SK-N-SH (cell line): ENCODE measurements at regions not wholly inside any gene's neighbourhood (a gene's known extent, or its start where the extent isn't known, plus 50 kb on each side); places are given as distances from the start of the nearest gene placed in this dataset.

Experiments
- CTCF ChIA-PET: fragments of 300-600, 350-600 bp; formaldehyde crosslinking; extraction: SDS; loops from one replicate; lab custom pipeline; 2021; lab: Yijun Ruan, JAX
- POLR2A ChIA-PET: fragments of 350-600 bp; sonication (Branson Sonifier 250); formaldehyde crosslinking; extraction: SDS; loops from one replicate; lab custom pipeline; 2020; ENCODE audit warnings: antibody characterized with exemption, inconsistent platforms; lab: Yijun Ruan, JAX
- DNase-seq: peaks from one replicate; pipeline ENCODE4 v3.0.0; 2012
- H2AFZ ChIP-seq: fragments of 200-600 bp; sonication (generic); 2 replicates; pipeline ENCODE4 v1.8.1; 2016; ENCODE audit warnings: antibody characterized with exemption, mild to moderate bottlenecking, low read depth
- H3F3A ChIP-seq: fragments of 200-600 bp; sonication (generic); replicated peaks from 2 replicates; pipeline ENCODE3; 2016; ENCODE audit warnings: antibody characterized with exemption, mild to moderate bottlenecking; ENCODE audit not compliant: insufficient read depth
- H3K27ac ChIP-seq, 2 experiments: fragments of 200-500 bp in 1 of 2; fragments of 200-600 bp in 1 of 2; sonication (Bioruptor generic) in 1 of 2; sonication (generic), shearing (Covaris generic) in 1 of 2; 2 replicates each; pipeline versions ENCODE4 v1.5.1 to v1.6.1; 2014 to 2016; ENCODE audit warnings: low read depth in 2 of 2, inconsistent platforms in 1 of 2, low read length in 1 of 2, mild to moderate bottlenecking in 1 of 2, mixed read lengths in 1 of 2
- H3K27me3 ChIP-seq: fragments of 200-600 bp; sonication (generic), shearing (Covaris generic); 2 replicates; pipeline ENCODE4 v1.6.1; 2016; ENCODE audit warnings: mixed run types; ENCODE audit not compliant: insufficient read depth
- H3K36me3 ChIP-seq, 2 experiments: fragments of 200-500 bp in 1 of 2; fragments of 200-600 bp in 1 of 2; sonication (Bioruptor generic) in 1 of 2; sonication (generic) in 1 of 2; replicated peaks in 1 of 2; 2 replicates each; pipeline versions ENCODE3 to v1.5.1; 2014 to 2016; ENCODE audit warnings: low read length in 1 of 2, mild to moderate bottlenecking in 1 of 2; ENCODE audit not compliant: insufficient read depth in 2 of 2, control insufficient read depth in 1 of 2
- H3K4me1 ChIP-seq, 2 experiments: fragments of 200-500 bp in 1 of 2; fragments of 200-600 bp in 1 of 2; sonication (Bioruptor generic) in 1 of 2; sonication (generic), shearing (Covaris generic) in 1 of 2; 2 replicates each; pipeline versions ENCODE4 v1.5.1 to v1.6.1; 2014 to 2016; ENCODE audit warnings: low read depth in 1 of 2, low read length in 1 of 2, mixed run types in 1 of 2; ENCODE audit not compliant: insufficient read depth in 2 of 2, control insufficient read depth in 1 of 2
- H3K4me2 ChIP-seq: fragments of 200-600 bp; sonication (generic), shearing (Covaris generic); 2 replicates; pipeline ENCODE4 v1.6.1; 2017; ENCODE audit warnings: mixed run types
- H3K4me3 ChIP-seq, 2 experiments: fragments of 200-500 bp in 1 of 2; fragments of 200-600 bp in 1 of 2; sonication (Bioruptor generic) in 1 of 2; sonication (generic), shearing (Covaris generic) in 1 of 2; 2 replicates each; pipeline versions ENCODE4 v1.5.1 to v1.8.1; 2014 to 2016; ENCODE audit warnings: low read depth in 2 of 2, inconsistent platforms in 1 of 2, low read length in 1 of 2, mild to moderate bottlenecking in 1 of 2, mixed read lengths in 1 of 2, moderate library complexity in 1 of 2
- H3K79me2 ChIP-seq: fragments of 200-600 bp; sonication (generic); 2 replicates; pipeline ENCODE4 v1.8.1; 2017; ENCODE audit warnings: mild to moderate bottlenecking; ENCODE audit not compliant: insufficient read depth
- H3K9ac ChIP-seq: fragments of 200-600 bp; sonication (generic); 2 replicates; pipeline ENCODE4 v1.6.1; 2017; ENCODE audit warnings: mixed run types
- H3K9me2 ChIP-seq: fragments of 200-600 bp; sonication (generic); 2 replicates; pipeline ENCODE4 v1.6.1; 2017; ENCODE audit warnings: mixed run types
- H3K9me3 ChIP-seq: fragments of 200-600 bp; sonication (generic); 2 replicates; pipeline ENCODE4 v1.6.1; 2017; ENCODE audit warnings: mixed run types, mild to moderate bottlenecking, moderate library complexity
- H4K20me1 ChIP-seq: fragments of 200-600 bp; sonication (generic); 2 replicates; pipeline ENCODE4 v1.6.1; 2017; ENCODE audit warnings: mild to moderate bottlenecking, mixed run types; ENCODE audit not compliant: insufficient read depth
- CHD2 ChIP-seq: fragments of 150-350 bp; IDR thresholded peaks from 2 replicates; pipeline ENCODE4 v1.6.1; 2018; ENCODE audit warnings: low read length; ENCODE audit not compliant: partially characterized antibody
- ELF1 ChIP-seq: IDR thresholded peaks from 2 replicates; pipeline ENCODE4 v1.4.0; 2012
- FOXJ3 ChIP-seq: sonication (generic); formaldehyde crosslinking; IDR thresholded peaks from 2 replicates; pipeline ENCODE4 v1.5.1; 2020; ENCODE audit warnings: mild to moderate bottlenecking, missing genetic modification reagents
- FOXM1 ChIP-seq: IDR thresholded peaks from 2 replicates; pipeline ENCODE4 v1.4.0; 2012; ENCODE audit warnings: low read depth, mild to moderate bottlenecking
- GATA2 ChIP-seq: sonication (generic); formaldehyde crosslinking; IDR thresholded peaks from 2 replicates; pipeline ENCODE4 v1.5.0; 2020; ENCODE audit warnings: mild to moderate bottlenecking, missing genetic modification reagents
- MEF2A ChIP-seq: IDR thresholded peaks from 2 replicates; pipeline ENCODE4 v1.4.0; 2012; ENCODE audit warnings: low read depth, borderline replicate concordance
- NFIC ChIP-seq: IDR thresholded peaks from 2 replicates; pipeline ENCODE4 v1.4.0; 2012; ENCODE audit warnings: borderline replicate concordance
- NRF1 ChIP-seq: IDR thresholded peaks from 2 replicates; pipeline ENCODE4 v1.6.1; 2012; ENCODE audit warnings: low read depth, mild to moderate bottlenecking, low read length
- RAD21 ChIP-seq: IDR thresholded peaks from 2 replicates; pipeline ENCODE4 v1.6.1; 2012; ENCODE audit warnings: mild to moderate bottlenecking, low read length
- SIN3A ChIP-seq: IDR thresholded peaks from 2 replicates; pipeline ENCODE4 v1.6.1; 2012; ENCODE audit warnings: low read depth, mild to moderate bottlenecking, low read length, moderate library complexity, borderline replicate concordance
- TAF1 ChIP-seq: IDR thresholded peaks from 2 replicates; pipeline ENCODE4 v1.6.1; 2012; ENCODE audit warnings: low read depth, mild to moderate bottlenecking, low read length, moderate library complexity, borderline replicate concordance
- TCF12 ChIP-seq: IDR thresholded peaks from 2 replicates; pipeline ENCODE4 v1.4.0; 2012
- TEAD4 ChIP-seq: IDR thresholded peaks from 2 replicates; pipeline ENCODE4 v1.4.0; 2012; ENCODE audit warnings: mild to moderate bottlenecking, borderline replicate concordance; ENCODE audit not compliant: insufficient read depth
- YY1 ChIP-seq: IDR thresholded peaks from 2 replicates; pipeline ENCODE4 v1.4.0; 2012; ENCODE audit warnings: low read depth, mild to moderate bottlenecking
- WGBS: methylation state at CpG from one replicate; pipeline ENCODE4 v1.1.6; 2017; ENCODE audit warnings: low lambda C conversion rate; 5-methylcytosine and 5-hydroxymethylcytosine counted together
- TF ChIP-seq, protein P1 (sequence below): fragments of 200-600 bp; sonication (generic); IDR thresholded peaks from 2 replicates; pipeline ENCODE4 v1.6.1; 2017; ENCODE audit warnings: antibody characterized with exemption, mild to moderate bottlenecking, moderate library complexity
- TF ChIP-seq, protein P2 (sequence below): IDR thresholded peaks from 2 replicates; pipeline ENCODE4 v1.4.0; 2012; ENCODE audit warnings: low read depth
- TF ChIP-seq, protein P3 (sequence below): IDR thresholded peaks from 2 replicates; pipeline ENCODE4; 2012
- TF ChIP-seq, protein P4 (sequence below): IDR thresholded peaks from 2 replicates; pipeline ENCODE4 v1.4.0; 2012; ENCODE audit warnings: low read depth, borderline replicate concordance

GRCh38 chr6:159456349-159456748 lies 236.7 kb downstream of the SOD2 start:
- 0% methylated on average over 2 of the region's 2 CpGs for WGBS
- no peak for DNase-seq
- CTCF ChIA-PET: interaction anchor here (1.0 kb wide), 1 partner anchor 330 kb away, joined by 3 read pairs; no protein-coding TSS in a partner anchor

More at GRCh38 chr6:159456349-159456748, 236.7 kb downstream of the SOD2 start:
- H3K79me2 ChIP-seq: no peaks in the 10 kb centered on the region
- no peaks in the 10 kb centered on the region for H4K20me1 ChIP-seq
- no peaks in the 10 kb centered on the region; the same call in 1 of the 2 replicates for H3K27me3 ChIP-seq
- no peak for TF ChIP-seq CHD2
- TF ChIP-seq NRF1: no peak
- TF ChIP-seq RAD21: no peak
- TF ChIP-seq NFIC: no peak
- TF ChIP-seq FOXJ3 (CRISPR knock-in tag): no peak
- TF ChIP-seq, protein P1, sequence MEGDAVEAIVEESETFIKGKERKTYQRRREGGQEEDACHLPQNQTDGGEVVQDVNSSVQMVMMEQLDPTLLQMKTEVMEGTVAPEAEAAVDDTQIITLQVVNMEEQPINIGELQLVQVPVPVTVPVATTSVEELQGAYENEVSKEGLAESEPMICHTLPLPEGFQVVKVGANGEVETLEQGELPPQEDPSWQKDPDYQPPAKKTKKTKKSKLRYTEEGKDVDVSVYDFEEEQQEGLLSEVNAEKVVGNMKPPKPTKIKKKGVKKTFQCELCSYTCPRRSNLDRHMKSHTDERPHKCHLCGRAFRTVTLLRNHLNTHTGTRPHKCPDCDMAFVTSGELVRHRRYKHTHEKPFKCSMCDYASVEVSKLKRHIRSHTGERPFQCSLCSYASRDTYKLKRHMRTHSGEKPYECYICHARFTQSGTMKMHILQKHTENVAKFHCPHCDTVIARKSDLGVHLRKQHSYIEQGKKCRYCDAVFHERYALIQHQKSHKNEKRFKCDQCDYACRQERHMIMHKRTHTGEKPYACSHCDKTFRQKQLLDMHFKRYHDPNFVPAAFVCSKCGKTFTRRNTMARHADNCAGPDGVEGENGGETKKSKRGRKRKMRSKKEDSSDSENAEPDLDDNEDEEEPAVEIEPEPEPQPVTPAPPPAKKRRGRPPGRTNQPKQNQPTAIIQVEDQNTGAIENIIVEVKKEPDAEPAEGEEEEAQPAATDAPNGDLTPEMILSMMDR: no peak
- no peak for TF ChIP-seq GATA2 (CRISPR knock-in tag)
- TF ChIP-seq SIN3A: no peak
- TF ChIP-seq, protein P2, sequence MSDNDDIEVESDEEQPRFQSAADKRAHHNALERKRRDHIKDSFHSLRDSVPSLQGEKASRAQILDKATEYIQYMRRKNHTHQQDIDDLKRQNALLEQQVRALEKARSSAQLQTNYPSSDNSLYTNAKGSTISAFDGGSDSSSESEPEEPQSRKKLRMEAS: no peak
- no peak for TF ChIP-seq MEF2A
- TF ChIP-seq, protein P3, sequence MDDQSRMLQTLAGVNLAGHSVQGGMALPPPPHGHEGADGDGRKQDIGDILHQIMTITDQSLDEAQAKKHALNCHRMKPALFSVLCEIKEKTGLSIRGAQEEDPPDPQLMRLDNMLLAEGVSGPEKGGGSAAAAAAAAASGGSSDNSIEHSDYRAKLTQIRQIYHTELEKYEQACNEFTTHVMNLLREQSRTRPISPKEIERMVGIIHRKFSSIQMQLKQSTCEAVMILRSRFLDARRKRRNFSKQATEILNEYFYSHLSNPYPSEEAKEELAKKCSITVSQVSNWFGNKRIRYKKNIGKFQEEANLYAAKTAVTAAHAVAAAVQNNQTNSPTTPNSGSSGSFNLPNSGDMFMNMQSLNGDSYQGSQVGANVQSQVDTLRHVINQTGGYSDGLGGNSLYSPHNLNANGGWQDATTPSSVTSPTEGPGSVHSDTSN: no peak
- TF ChIP-seq, protein P4, sequence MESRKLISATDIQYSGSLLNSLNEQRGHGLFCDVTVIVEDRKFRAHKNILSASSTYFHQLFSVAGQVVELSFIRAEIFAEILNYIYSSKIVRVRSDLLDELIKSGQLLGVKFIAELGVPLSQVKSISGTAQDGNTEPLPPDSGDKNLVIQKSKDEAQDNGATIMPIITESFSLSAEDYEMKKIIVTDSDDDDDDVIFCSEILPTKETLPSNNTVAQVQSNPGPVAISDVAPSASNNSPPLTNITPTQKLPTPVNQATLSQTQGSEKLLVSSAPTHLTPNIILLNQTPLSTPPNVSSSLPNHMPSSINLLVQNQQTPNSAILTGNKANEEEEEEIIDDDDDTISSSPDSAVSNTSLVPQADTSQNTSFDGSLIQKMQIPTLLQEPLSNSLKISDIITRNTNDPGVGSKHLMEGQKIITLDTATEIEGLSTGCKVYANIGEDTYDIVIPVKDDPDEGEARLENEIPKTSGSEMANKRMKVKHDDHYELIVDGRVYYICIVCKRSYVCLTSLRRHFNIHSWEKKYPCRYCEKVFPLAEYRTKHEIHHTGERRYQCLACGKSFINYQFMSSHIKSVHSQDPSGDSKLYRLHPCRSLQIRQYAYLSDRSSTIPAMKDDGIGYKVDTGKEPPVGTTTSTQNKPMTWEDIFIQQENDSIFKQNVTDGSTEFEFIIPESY: no peak
- TF ChIP-seq TAF1: no peak
- TF ChIP-seq TEAD4: no peak
- no peak for TF ChIP-seq FOXM1
- no peak for TF ChIP-seq ELF1
- no peak for TF ChIP-seq YY1
- no peak for TF ChIP-seq TCF12
- POLR2A ChIA-PET: no interaction called here
- no peaks in the 10 kb centered on the region for H3K9me2 ChIP-seq
- no peaks in the 10 kb centered on the region for H3K4me1 ChIP-seq
- H3F3A ChIP-seq: no peaks in the 10 kb centered on the region
- H2AFZ ChIP-seq: no peak overlapping the region
- no peaks in the 10 kb centered on the region for H3K9me3 ChIP-seq
- no peak overlapping the region for H3K4me2 ChIP-seq
- no peaks in the 10 kb centered on the region for H3K36me3 ChIP-seq
- H3K4me3 ChIP-seq: no peak overlapping the region
- H3K9ac ChIP-seq: no peak overlapping the region
- H3K27ac ChIP-seq: no peak overlapping the region
